ENCODE measurements at regions not wholly inside any gene's neighbourhood (a gene's known extent, or its start where the extent isn't known, plus 50 kb on each side); places are given as distances from the start of the nearest gene placed in this dataset.

DNA sequence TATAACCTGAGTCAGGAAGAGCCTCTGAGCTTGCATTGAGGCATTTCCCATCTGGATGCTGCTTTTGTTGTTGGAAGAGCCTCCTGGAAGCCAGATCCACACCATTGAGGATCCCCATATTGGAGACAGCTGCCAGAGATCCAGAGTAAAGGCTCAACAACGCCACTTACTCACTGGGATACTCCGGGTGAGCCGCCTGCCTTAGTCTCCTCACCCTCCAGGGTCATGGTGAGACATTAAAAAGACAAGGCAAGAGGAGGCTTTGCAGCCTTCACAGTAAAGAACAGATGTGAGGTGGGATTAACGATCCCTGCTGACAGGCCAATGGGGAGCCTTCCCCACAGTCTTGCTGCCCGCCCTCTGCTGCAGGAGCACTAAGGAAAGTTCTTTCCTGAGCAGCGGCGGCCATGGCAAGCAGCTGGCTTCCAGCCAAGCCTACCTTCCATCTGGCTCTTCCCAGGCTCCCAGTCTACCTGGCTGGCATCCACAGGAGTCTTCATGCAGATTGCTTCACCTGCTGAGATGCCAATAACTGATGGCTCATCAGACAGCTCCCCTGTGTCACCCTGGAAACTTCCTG is 198.5 kb downstream of the CYLD start:
- DNase-seq (no peak), ATAC-seq (ENCODE audit: low read depth) (no peak)
- no peak overlapping the region for H2AK5ac ChIP-seq (ENCODE audit: low read depth, low read length)
- no peak overlapping the region for H3K4me2 ChIP-seq (ENCODE audit: low read depth, low read length)
- no peak overlapping the region for H2BK20ac ChIP-seq (ENCODE audit: low read depth, low read length)
- no TSS peak for BruUV-seq (replicated peaks)
- no peak overlapping the region for H4K5ac ChIP-seq (ENCODE audit: low read depth, low read length)
- in situ Hi-C loops (cut with MboI; ENCODE audit: low sequenced_read_pairs): no loop called here
- ChIA-PET POLR2A (ENCODE audit: unreplicated experiment) (no interaction called here), CTCF (no interaction called here)
- TF ChIP-seq MAFK (IDR thresholded peaks at IDR 0.05; ENCODE audit: low read depth, low read length): no peak
- no peak for TF ChIP-seq CTCF (conservative IDR thresholded peaks at IDR 0.05; ENCODE audit: low read depth, low read length)
- no peak for TF ChIP-seq MXI1 (IDR thresholded peaks at IDR 0.05; ENCODE audit: borderline replicate concordance, low read depth, low read length)
- no peak for TF ChIP-seq POLR2A (IDR thresholded peaks at IDR 0.05; ENCODE audit: low read depth, low read length)
- TF ChIP-seq FOS (IDR thresholded peaks at IDR 0.05; ENCODE audit: low read depth, low read length): no peak
- no peak for TF ChIP-seq BHLHE40 (IDR thresholded peaks at IDR 0.05; ENCODE audit: low read depth, low read length)
- WGBS, 2 experiments (ENCODE audit: extremely low coverage in 2 of 2, insufficient read length in 1 of 2): no CpG with 5 or more reads among the region's 7 CpGs
- no peaks in the 10 kb centered on the region for H3K9me3 ChIP-seq (ENCODE audit: control insufficient read depth, insufficient read depth, low read length)
- no peak overlapping the region for H3K4ac ChIP-seq (ENCODE audit: low read depth, low read length)
- dilution Hi-C loops (cut with HindIII; ENCODE audit: low sequenced_read_pairs, unreplicated experiment): no loop called here
- H2BK15ac ChIP-seq (ENCODE audit: low read depth, low read length): no peak overlapping the region
- no peak overlapping the region for H3K23ac ChIP-seq (ENCODE audit: low read depth, low read length)
- H3K9me1 ChIP-seq (ENCODE audit: insufficient read depth, low read length): no peaks in the 10 kb centered on the region
- H4K20me1 ChIP-seq (ENCODE audit: insufficient read depth, low read length): no peaks in the 10 kb centered on the region
- no peaks in the 10 kb centered on the region for H3K27me3 ChIP-seq (ENCODE audit: control insufficient read depth, insufficient read depth, low read length)
- H3K36me3 ChIP-seq (ENCODE audit: control insufficient read depth, insufficient read depth, low read length): no peaks in the 10 kb centered on the region
- H2AK9ac ChIP-seq (replicated peaks; ENCODE audit: low read depth, low read length, poor library complexity): no peak overlapping the region
- no peaks in the 10 kb centered on the region for H3K4me1 ChIP-seq (ENCODE audit: control insufficient read depth, insufficient read depth, low read length)
- no peak overlapping the region for H2AFZ ChIP-seq (replicated peaks; ENCODE audit: low read length, poor library complexity)
- H3K18ac ChIP-seq (ENCODE audit: low read depth, low read length): no peak overlapping the region
- intact Hi-C loops (cut with micrococcal nuclease): no loop called here
- no peak overlapping the region for H3K9ac ChIP-seq (ENCODE audit: low read depth, low read length)
- no peak overlapping the region for H3K56ac ChIP-seq (ENCODE audit: extremely low read depth, insufficient read depth, low read length)
- H4K91ac ChIP-seq (ENCODE audit: insufficient read depth, low read depth, low read length): no peak overlapping the region
- H3K4me3 ChIP-seq (ENCODE audit: insufficient read depth, low read depth, low read length): no peak overlapping the region
- H3K27ac ChIP-seq (ENCODE audit: insufficient read depth, low read length): no peak overlapping the region
- H2BK120ac ChIP-seq (ENCODE audit: low read depth, low read length): no peak overlapping the region
- no peak overlapping the region for H2BK5ac ChIP-seq (ENCODE audit: low read depth, low read length, poor library complexity, severe bottlenecking)
- no peak overlapping the region for H3K14ac ChIP-seq (replicated peaks; ENCODE audit: low read depth, low read length)
- no peaks in the 10 kb centered on the region for H3K79me1 ChIP-seq (ENCODE audit: low read depth in 1 of 2, low read length in 2 of 2)
- H4K8ac ChIP-seq (ENCODE audit: low read depth in 2 of 2, low read length in 2 of 2): no peak overlapping the region

Data from IMR-90 (cell line).